Adrenal gland (tissue), 5 donors: ENCODE measurements at regions not wholly inside any gene's neighbourhood (a gene's known extent, or its start where the extent isn't known, plus 50 kb on each side); places are given as distances from the start of the nearest gene placed in this dataset.

Experiments
- POLR2A ChIP-seq, 2 donors: fragments of 450-650 bp; IDR thresholded peaks; one replicate each; pipeline ENCODE4 v1.6.1; 2017; ENCODE audit warnings: antibody characterized with exemption in 2 of 2, mild to moderate bottlenecking in 2 of 2, moderate library complexity in 1 of 2
- TF ChIP-seq, protein P1 (sequence below), 6 experiments: fragments of 450-650 bp in 4 of 6; fragments of 200-600 bp in 2 of 6; sonication (generic) in 1 of 6; IDR thresholded peaks; 1 replicate in 5 of 6; 2 replicates in 1 of 6; pipeline versions ENCODE4 v1.5.1 to v1.8.0; 2016 to 2021; ENCODE audit warnings: antibody characterized with exemption in 6 of 6, mild to moderate bottlenecking in 2 of 6, moderate library complexity in 1 of 6
- donor health status: DM: no; HTN: no; CAD: no.

DNA sequence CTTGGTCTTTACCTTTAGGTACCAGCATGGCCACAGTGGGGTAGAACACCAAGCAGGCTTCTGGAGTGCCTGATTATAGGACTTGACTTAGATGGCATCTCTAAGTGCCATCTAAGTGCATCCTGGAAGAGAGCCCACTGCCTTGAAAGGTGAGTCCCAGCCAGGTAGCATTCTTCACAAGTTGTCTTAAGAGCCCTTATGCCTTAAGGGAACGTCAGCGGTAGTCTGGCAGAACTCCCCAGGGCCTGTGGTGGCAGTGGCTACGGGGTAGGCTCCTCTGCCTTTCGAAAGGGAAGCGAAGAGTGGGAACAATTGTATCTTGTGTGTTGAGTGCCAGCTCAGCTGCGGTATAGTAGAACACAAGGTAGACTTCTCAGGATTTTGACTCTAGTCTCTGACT lies 549.0 kb downstream of the HS3ST4 start:
- TF ChIP-seq, protein P1, sequence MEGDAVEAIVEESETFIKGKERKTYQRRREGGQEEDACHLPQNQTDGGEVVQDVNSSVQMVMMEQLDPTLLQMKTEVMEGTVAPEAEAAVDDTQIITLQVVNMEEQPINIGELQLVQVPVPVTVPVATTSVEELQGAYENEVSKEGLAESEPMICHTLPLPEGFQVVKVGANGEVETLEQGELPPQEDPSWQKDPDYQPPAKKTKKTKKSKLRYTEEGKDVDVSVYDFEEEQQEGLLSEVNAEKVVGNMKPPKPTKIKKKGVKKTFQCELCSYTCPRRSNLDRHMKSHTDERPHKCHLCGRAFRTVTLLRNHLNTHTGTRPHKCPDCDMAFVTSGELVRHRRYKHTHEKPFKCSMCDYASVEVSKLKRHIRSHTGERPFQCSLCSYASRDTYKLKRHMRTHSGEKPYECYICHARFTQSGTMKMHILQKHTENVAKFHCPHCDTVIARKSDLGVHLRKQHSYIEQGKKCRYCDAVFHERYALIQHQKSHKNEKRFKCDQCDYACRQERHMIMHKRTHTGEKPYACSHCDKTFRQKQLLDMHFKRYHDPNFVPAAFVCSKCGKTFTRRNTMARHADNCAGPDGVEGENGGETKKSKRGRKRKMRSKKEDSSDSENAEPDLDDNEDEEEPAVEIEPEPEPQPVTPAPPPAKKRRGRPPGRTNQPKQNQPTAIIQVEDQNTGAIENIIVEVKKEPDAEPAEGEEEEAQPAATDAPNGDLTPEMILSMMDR (IDR thresholded peaks at IDR 0.05), result no peak
- no peak for TF ChIP-seq POLR2A (IDR thresholded peaks at IDR 0.05)
